ENCODE measurements at regions not wholly inside any gene's neighbourhood (a gene's known extent, or its start where the extent isn't known, plus 50 kb on each side); places are given as distances from the start of the nearest gene placed in this dataset.

DNA sequence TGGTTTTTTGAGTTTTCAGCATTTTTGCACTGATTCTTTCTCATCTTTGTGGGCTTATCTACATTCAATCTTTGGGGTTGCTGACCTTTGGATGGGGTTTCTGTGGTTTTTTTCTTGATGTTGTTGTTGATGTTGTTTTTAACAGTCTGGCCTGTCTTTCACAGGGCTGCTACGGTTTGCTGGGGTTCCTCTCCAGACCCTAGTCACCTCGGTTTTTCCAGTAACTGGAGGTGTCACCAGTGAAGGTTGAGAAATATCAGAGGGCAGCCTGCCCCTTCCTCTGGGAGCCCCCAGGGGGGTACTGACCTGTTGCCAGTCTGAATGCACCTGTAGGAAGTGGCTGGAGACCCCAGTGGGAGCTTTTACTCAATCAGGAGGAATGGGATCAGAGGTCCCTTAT is 365.4 kb downstream of the JRKL start:
- TF ChIP-seq CTCF (IDR thresholded peaks at IDR 0.05; ENCODE audit: low read depth, low read length) (no peak), EZH2phosphoT487 (IDR thresholded peaks at IDR 0.05; ENCODE audit: low read depth) (no peak)

All from OCI-LY3 (cell line).